Pancreas (tissue), 10 donors: ENCODE measurements at regions not wholly inside any gene's neighbourhood (a gene's known extent, or its start where the extent isn't known, plus 50 kb on each side); places are given as distances from the start of the nearest gene placed in this dataset.
"Not testable (repeated sequence)": the region's sequence is repeated elsewhere in the genome, so short reads cannot be mapped to it uniquely, and the experiment has no call there.

Experiments
- ATAC-seq, 4 donors: fragments of 200-7000 bp; cut with Tn5 transposase; one replicate each; pipeline versions ENCODE4 v1.8.0 to v1.9.1; 2020; ENCODE audit warnings: mild to moderate bottlenecking in 4 of 4, moderate library complexity in 4 of 4
- DNase-seq, 6 donors: peaks; one replicate each; pipeline ENCODE4 v3.0.0-alpha.2; 2020
- FAIRE-seq: peaks from 2 replicates; lab custom pipeline; 2012; peaks lifted over from hg19 to GRCh38; lab: Jason Lieb, UNC
- H3K27ac ChIP-seq, 4 donors: fragments of 200-600 bp; sonication (generic); 1 replicate in 3 of 4; 2 replicates in 1 of 4; pipeline versions ENCODE4 v1.5.0 to v1.8.0; 2020
- H3K27me3 ChIP-seq, 4 donors: fragments of 200-600 bp; one replicate each; pipeline ENCODE4 v1.8.0; 2021
- H3K36me3 ChIP-seq, 3 donors: fragments of 200-600 bp; sonication (generic) in 1 of 3; one replicate each; pipeline versions ENCODE4 v1.5.0 to v1.8.0; 2020 to 2021
- H3K4me1 ChIP-seq, 3 donors: fragments of 200-600 bp; one replicate each; pipeline ENCODE4 v1.8.0; 2021
- H3K4me3 ChIP-seq, 4 donors: fragments of 200-600 bp; sonication (generic) in 2 of 4; one replicate each; pipeline versions ENCODE4 v1.5.0 to v1.8.0; 2020 to 2021
- H3K9me3 ChIP-seq, 4 donors: fragments of 200-600 bp; one replicate each; pipeline ENCODE4 v1.8.0; 2021
- WGBS, 2 donors: extraction: QIAGEN DNeasy Blood & Tissue Kit; methylation state at CpG; one replicate each; pipeline ENCODE4 v1.1.7; 2013; 5-methylcytosine and 5-hydroxymethylcytosine counted together
- intact Hi-C, 3 donors: fragments of 100-400 bp; cut with DNase I; formaldehyde crosslinking; loops; one replicate each; pipeline versions ENCODE4 v1.11.1 to v1.14.2; 2022
- TF ChIP-seq, protein P1 (sequence below), 4 donors: fragments of 200-600 bp; sonication (generic) in 3 of 4; IDR thresholded peaks; one replicate each; pipeline versions ENCODE4 v1.5.0 to v1.8.0; 2021; ENCODE audit warnings: antibody characterized with exemption in 4 of 4
- donor health status: healthy with polysubstance abuse.
- donor health status: DM: no; HTN: no; CAD: no; lungs with moderate emphysema.
- donor health status: DM: no; HTN: no; CAD: no.
- donor health status: control.
- donor health status: control.
- donor health status: Bipolar disorder and iron deficiency.
- donor health status: DM: yes; HTN: yes; CAD: no.
- donor health status: DM: no; HTN: no; CAD: no.
- donor health status: DM: no; HTN: no; CAD: no.
- donor health status: DM: yes; HTN: yes; CAD: no.

DNA sequence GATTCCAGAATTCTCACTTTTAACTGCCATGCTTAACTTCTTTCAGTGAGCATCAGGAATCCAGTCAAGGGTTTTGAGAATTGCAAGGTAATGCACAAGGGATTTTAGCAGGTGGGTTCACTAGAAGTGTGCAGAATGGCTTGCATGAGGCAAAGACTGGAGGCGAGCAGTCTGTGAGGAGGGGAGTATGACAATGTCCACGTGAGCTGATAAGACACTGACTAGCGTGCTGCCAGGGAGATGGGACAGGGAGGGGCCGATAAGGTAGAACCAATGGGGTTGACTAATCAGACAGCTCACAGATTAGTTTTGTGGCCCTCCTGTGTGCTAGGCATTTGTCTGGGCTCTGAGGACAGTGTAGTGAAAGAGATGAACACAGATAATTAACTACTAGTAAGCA, 102.0 kb upstream of the DAZL start:
- ATAC-seq, result no peak
- H3K4me1 ChIP-seq, result no peaks in the 10 kb centered on the region
- intact Hi-C loops, result no loop called here
- H3K27me3 ChIP-seq, result no peaks in the 10 kb centered on the region
- no peaks in the 10 kb centered on the region for H3K36me3 ChIP-seq
- DNase-seq, result no peak
- no peaks in the 10 kb centered on the region for H3K9me3 ChIP-seq
- FAIRE-seq, result no peak
- no peak overlapping the region for H3K4me3 ChIP-seq
- TF ChIP-seq, protein P1, sequence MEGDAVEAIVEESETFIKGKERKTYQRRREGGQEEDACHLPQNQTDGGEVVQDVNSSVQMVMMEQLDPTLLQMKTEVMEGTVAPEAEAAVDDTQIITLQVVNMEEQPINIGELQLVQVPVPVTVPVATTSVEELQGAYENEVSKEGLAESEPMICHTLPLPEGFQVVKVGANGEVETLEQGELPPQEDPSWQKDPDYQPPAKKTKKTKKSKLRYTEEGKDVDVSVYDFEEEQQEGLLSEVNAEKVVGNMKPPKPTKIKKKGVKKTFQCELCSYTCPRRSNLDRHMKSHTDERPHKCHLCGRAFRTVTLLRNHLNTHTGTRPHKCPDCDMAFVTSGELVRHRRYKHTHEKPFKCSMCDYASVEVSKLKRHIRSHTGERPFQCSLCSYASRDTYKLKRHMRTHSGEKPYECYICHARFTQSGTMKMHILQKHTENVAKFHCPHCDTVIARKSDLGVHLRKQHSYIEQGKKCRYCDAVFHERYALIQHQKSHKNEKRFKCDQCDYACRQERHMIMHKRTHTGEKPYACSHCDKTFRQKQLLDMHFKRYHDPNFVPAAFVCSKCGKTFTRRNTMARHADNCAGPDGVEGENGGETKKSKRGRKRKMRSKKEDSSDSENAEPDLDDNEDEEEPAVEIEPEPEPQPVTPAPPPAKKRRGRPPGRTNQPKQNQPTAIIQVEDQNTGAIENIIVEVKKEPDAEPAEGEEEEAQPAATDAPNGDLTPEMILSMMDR (IDR thresholded peaks at IDR 0.05), result no peak
- no peak overlapping the region for H3K27ac ChIP-seq
- 61 to 75% methylated on average over 4 of the region's 4 CpGs for WGBS, 2 donors

DNA sequence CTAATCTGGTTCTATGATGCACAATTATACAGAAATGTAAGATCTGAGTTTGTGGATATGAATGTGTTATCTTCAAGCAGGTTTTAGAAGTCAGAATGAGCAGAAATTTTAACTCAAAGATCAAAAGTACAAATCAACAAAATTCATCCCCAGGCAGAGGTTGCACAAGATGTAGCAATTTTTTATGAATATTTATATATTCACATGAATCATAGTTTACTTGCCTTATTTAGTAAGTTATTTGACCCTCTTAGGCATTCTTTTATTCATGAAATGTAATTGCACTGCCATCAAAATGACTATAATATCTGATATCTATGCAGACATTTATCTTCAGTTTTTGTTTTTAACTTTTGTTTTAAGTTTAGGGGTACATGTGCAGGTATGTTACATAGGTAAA, 103.1 kb upstream of the DAZL start:
- FAIRE-seq, result no peak
- intact Hi-C loops, result no loop called here

DNA sequence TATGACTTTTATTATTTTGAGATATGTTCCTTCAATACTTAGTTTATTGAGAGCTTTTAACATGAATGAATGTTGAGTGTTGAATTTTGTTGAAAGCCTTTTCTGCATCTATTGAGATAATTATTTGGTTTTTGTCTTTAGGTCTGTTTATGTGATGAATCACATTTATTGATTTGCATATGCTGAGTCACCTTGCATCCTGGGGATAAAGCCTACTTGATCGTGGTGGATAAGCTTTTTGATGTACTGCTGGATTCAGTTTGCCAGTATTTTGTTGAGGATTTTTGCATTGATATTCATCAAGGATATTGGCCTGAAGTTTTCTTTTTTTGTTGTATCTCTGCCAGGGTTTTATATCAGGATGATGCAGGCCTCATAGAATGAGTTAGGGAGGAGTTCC, 106.5 kb upstream of the DAZL start:
- DNase-seq, intact Hi-C loops, ATAC-seq, H3K27ac ChIP-seq, H3K36me3 ChIP-seq, H3K4me1 ChIP-seq, H3K27me3 ChIP-seq, H3K4me3 ChIP-seq, FAIRE-seq, H3K9me3 ChIP-seq: not testable (repeated sequence)
- 41 to 54% methylated on average over 1 of the region's 1 CpG for WGBS, 2 donors

More for the DNA sequence above, 103.1 kb upstream of the DAZL start:
- TF ChIP-seq, protein P1 (IDR thresholded peaks at IDR 0.05), result no peak
- no peak for DNase-seq
- no peaks in the 10 kb centered on the region for H3K36me3 ChIP-seq
- no peaks in the 10 kb centered on the region for H3K9me3 ChIP-seq
- no peaks in the 10 kb centered on the region for H3K27me3 ChIP-seq
- no peak for ATAC-seq
- H3K27ac ChIP-seq, result no peak overlapping the region
- no peak overlapping the region for H3K4me3 ChIP-seq
- H3K4me1 ChIP-seq, result no peaks in the 10 kb centered on the region

DNA sequence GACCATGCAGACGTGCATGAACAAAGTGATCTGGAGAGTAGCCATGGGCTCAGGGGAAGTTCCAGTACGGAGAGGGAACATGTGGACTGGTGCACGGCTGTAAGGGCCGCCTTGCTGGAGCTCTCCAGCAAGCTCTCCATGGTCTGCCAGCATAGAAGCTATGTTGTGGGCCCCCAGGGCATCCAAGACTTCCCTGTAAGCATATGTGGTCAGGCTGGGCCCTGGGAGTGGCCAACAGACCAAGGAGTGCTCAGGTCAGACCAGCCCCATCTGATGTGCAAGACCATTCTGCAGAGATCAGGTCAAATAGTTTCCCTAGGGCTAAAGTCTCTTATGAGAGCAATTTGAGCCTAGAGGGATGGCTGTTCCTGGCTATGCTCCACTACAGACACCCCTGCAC, 110.1 kb upstream of the DAZL start:
- no peak for FAIRE-seq
- H3K27me3 ChIP-seq, result no peaks in the 10 kb centered on the region
- H3K27ac ChIP-seq, result no peak overlapping the region
- no peak for DNase-seq
- intact Hi-C loops, result no loop called here
- ATAC-seq, result no peak
- TF ChIP-seq, protein P1 (IDR thresholded peaks at IDR 0.05), result no peak
- H3K4me1 ChIP-seq, result no peaks in the 10 kb centered on the region
- H3K9me3 ChIP-seq, result no peaks in the 10 kb centered on the region
- no peaks in the 10 kb centered on the region for H3K36me3 ChIP-seq
- 80 to 85% methylated on average over 4 of the region's 4 CpGs for WGBS, 2 donors
- H3K4me3 ChIP-seq, result no peak overlapping the region

DNA sequence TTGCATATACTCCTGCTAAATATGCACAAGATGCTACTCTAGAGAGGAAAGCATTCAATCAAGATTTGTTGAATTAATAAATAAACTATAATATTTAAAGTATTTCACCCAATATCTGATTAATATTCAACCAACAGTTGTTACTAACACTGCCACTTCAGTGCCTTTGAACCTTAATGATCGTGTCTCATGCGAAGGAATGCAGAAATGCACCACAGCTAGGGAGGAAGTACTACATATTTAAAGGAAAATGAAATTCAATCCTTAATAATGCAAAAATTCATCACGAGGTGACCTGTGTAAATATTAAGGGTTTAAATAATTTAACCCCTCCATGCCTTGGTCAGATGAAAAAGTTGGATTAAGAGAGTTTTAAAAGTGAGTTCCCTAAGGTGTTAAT, 114.2 kb upstream of the DAZL start:
- Histone ChIP-seq H3K36me3 (no peaks in the 10 kb centered on the region), H3K27ac (no peak overlapping the region), H3K4me1 (no peaks in the 10 kb centered on the region), H3K27me3 (no peaks in the 10 kb centered on the region), H3K9me3 (no peaks in the 10 kb centered on the region), H3K4me3 (no peak overlapping the region)
- ATAC-seq, result no peak
- intact Hi-C loops, result no loop called here
- TF ChIP-seq, protein P1 (IDR thresholded peaks at IDR 0.05), result no peak
- no peak for DNase-seq
- no peak for FAIRE-seq
- 40 to 42% methylated on average over 3 of the region's 3 CpGs for WGBS, 2 donors
